IPS-11a (cell line): ENCODE measurements at regions not wholly inside any gene's neighbourhood (a gene's known extent, or its start where the extent isn't known, plus 50 kb on each side); places are given as distances from the start of the nearest gene placed in this dataset.
"Not testable (repeated sequence)": the region's sequence is repeated elsewhere in the genome, so short reads cannot be mapped to it uniquely, and the experiment has no call there.

ENCODE experiments used
- H3K4me3 ChIP-seq: one replicate; pipeline ENCODE4 v1.5.1; 2013; ENCODE audit warnings: low read depth, low read length, control low read depth

DNA sequence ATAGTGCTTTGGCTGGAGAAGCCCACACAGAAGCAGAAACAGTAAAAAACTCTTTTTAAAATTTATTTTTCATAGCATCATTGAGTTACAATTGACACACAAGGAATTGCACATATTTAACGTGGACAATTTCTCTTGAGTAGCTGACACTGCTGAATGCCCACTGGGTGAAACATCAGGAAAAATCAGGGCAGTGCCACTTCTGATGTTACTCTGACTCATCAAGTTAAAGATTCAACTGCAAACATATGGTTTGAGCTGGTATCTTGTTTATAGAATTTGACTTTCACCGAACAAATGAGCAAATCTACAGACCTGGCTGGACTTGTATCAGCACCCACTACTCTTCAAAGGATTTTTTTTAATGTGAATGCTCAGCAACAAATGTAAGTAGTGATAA lies 66.3 kb upstream of the CTSV start:
- H3K4me3 ChIP-seq: not testable (repeated sequence)

DNA sequence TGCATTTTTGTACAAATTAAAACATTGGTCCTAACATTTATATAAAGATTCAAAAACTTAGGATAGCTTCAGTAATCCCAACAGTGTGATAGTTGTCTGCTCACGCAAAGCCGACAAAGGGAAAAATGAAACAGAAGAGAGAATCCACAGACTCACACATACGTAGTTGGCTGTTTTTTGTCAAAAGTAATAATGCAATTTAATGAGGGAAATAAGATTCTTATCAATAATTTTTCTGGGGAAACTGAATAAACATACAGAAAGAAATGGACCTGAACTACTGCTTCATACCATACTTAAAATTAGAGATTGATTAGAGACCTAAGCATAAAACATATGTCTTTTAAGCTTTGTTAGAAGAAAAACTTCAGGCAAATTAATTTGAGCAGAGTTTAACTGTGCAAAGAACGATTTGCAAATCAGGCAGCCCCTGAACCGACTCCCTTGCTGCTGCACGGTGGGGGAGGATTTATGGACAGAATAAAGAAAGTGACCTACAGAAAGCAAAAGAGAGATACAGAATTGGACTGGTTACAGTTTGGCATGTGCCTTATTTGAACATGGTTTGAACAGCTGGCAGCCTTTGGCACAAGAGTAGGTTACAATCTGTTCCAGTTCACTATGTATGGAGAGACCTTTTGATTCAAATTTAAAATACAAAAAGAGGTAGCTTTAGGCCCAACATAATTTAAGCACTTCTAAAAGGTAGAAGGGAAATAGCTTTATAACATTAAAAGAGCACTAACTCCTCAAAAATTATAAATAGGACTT lies 64.9 kb upstream of the CTSV start:
- not testable (repeated sequence) for H3K4me3 ChIP-seq

DNA sequence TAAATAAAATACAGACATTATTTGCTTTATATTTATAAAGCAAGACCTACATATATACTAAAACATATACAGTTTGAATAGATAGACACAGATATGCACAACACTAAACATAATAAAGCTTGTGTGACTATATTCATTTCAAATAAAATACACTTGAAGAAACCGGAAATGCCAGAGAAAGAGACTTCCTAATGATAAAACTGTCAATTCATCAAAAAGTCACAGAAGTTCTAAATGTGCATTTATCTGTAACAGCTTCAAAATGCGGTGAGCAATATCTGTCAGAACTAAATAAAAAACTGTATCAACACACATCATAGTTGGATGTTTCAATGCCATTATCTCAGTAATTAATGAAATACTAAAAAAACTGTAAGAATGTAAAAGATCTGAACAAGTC lies 60.6 kb upstream of the CTSV start:
- not testable (repeated sequence) for H3K4me3 ChIP-seq

DNA sequence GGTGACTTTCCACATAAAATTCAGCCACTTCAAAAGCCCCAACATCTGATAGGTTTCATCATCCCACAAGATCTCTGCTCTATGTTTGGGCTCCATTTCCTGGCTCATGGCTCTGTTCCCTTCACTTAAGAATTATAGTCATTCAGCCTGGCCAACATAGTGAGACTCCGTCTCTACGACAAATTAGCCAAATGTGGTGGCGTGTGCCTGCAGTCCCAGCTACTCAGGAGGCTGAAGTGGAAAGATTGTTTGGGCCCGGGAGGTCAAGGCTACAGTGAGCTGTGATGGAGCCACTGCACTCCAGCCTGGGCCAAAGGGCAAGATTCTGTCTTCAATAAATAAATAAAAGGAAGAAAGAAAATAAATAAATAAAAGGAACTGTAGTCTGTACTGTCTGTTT lies 57.9 kb upstream of the CTSV start:
- no peak overlapping the region for H3K4me3 ChIP-seq

DNA sequence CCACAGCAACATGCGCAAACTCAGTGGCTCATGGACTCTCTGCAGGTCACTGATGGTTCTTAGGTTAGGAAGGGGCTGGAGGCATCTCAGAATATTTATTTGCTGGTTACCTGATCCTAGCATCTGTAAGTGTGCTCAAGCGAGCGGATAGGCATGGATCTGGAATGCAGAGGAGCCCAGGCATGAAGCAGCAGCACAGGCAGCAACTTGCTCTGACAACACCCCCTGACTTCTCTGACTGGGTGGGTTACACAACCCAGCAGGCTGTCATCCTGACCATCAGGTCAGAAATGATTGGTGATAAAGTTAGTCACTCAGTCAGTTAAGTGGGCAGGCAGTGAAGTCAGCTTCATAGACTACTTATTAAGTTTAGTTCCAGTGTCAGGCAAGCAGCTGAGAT lies 50.4 kb upstream of the CTSV start:
- H3K4me3 ChIP-seq: not testable (repeated sequence)
